ENCODE measurements at regions not wholly inside any gene's neighbourhood (a gene's known extent, or its start where the extent isn't known, plus 50 kb on each side); places are given as distances from the start of the nearest gene placed in this dataset.

DNA sequence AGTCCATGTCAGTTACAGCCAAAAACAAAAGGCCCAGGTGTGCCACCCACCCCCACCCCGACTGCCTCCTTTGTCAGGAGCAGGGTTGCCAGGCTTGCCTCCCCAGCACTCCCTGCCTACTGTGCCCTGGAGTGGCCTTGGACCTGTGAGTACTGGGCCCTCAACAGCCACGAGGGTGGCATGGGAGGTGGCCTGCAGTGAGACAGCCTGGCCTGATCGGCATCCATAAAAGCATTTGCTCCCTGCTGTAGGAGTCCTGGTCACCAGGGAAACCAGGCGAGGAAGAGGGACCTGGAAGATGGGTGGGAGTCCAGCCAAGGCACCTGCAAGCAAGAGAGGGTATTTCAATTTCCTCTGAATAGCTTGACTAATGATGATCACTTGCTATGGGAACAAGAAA, 56.4 kb upstream of the KCNMB2 start:
- no peak for TF ChIP-seq TAF1 (IDR thresholded peaks at IDR 0.05; ENCODE audit: low read depth, low read length)
- no peak for TF ChIP-seq SRF (IDR thresholded peaks at IDR 0.05; ENCODE audit: low read depth, low read length)
- TF ChIP-seq, protein P1, sequence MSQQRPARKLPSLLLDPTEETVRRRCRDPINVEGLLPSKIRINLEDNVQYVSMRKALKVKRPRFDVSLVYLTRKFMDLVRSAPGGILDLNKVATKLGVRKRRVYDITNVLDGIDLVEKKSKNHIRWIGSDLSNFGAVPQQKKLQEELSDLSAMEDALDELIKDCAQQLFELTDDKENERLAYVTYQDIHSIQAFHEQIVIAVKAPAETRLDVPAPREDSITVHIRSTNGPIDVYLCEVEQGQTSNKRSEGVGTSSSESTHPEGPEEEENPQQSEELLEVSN (IDR thresholded peaks at IDR 0.05), result no peak
- TF ChIP-seq CBX5 (IDR thresholded peaks at IDR 0.05; ENCODE audit: low read depth, low read length), result no peak
- no peak for TF ChIP-seq SIN3A (conservative IDR thresholded peaks at IDR 0.05 in 1 of 2, IDR thresholded peaks at IDR 0.05 in 1 of 2; ENCODE audit: low read depth in 1 of 2, low read length in 2 of 2)
- no peak for TF ChIP-seq TAF7 (optimal IDR thresholded peaks at IDR 0.05; ENCODE audit: borderline replicate concordance, low read depth, low read length)
- no peak for TF ChIP-seq EP300 (IDR thresholded peaks at IDR 0.05; ENCODE audit: borderline replicate concordance in 1 of 2, low read depth in 2 of 2, low read length in 2 of 2)
- no peak for TF ChIP-seq CTBP2 (IDR thresholded peaks at IDR 0.05; ENCODE audit: borderline replicate concordance, insufficient read depth, insufficient read length, low read length)
- TF ChIP-seq ASH2L (IDR thresholded peaks at IDR 0.05; ENCODE audit: low read length), result no peak
- TF ChIP-seq CREB1 (IDR thresholded peaks at IDR 0.05), result no peak
- CTCF ChIA-PET (ENCODE audit: partially characterized antibody), result interaction anchor here (0.6 to 0.7 kb wide), 3 partner anchors 12 to 726 kb away, joined by 3 to 4 read pairs (median 3); no protein-coding TSS in a partner anchor
- no peak overlapping the region for H2BK20ac ChIP-seq (ENCODE audit: low read length)

More for the DNA sequence above, 56.4 kb upstream of the KCNMB2 start:
- Histone ChIP-seq H3K9me3 (ENCODE audit: insufficient read depth in 2 of 2, low read depth in 1 of 2, low read length in 1 of 2) (no peaks in the 10 kb centered on the region), H2BK15ac (ENCODE audit: low read length) (0 out of 2 replicates have a peak overlapping the region, but pooled peaks have one; percentile 8), H2AFZ (ENCODE audit: low read length) (no peak overlapping the region), H4K91ac (replicated peaks; ENCODE audit: insufficient read length, low read length) (no peak overlapping the region), H2BK12ac (ENCODE audit: low read depth, low read length) (peak overlapping the region; percentile 69; the same call in 1 of the 2 replicates), H3K36me3 (ENCODE audit: control insufficient read depth in 2 of 4, insufficient read depth in 4 of 4, low read length in 3 of 4) (no peaks in the 10 kb centered on the region), H4K20me1 (replicated peaks in 1 of 2; ENCODE audit: control insufficient read depth in 1 of 2, insufficient read depth in 2 of 2, low read length in 2 of 2) (no peaks in the 10 kb centered on the region), H4K5ac (ENCODE audit: insufficient read length, low read depth, low read length) (no peak overlapping the region), H3K79me1 (ENCODE audit: low read depth, low read length) (no peaks in the 10 kb centered on the region), H3K56ac (replicated peaks; ENCODE audit: insufficient read length, low read depth, low read length) (no peak overlapping the region), H3K4me1 (replicated peaks in 1 of 4; ENCODE audit: control insufficient read depth in 3 of 4, insufficient read depth in 4 of 4, low read length in 3 of 4) (peaks cover 0 to 5% (median 3%) of the 10 kb centered on the region in 4 experiments; a peak in 2 of 7 replicates), H4K8ac (ENCODE audit: extremely low read depth, insufficient read depth, low read length) (no peak overlapping the region), H3K23me2 (ENCODE audit: low read depth, low read length) (no peaks in the 10 kb centered on the region), H3K27me3 (replicated peaks in 1 of 4; ENCODE audit: control insufficient read depth in 3 of 4, extremely low read depth in 1 of 4, insufficient read depth in 3 of 4, low read length in 3 of 4) (no peaks in the 10 kb centered on the region), H3K79me2 (ENCODE audit: control insufficient read depth in 1 of 2, insufficient read depth in 2 of 2, low read length in 2 of 2) (no peaks in the 10 kb centered on the region), H2BK5ac (ENCODE audit: low read depth, low read length) (no peak overlapping the region), H3K18ac (ENCODE audit: extremely low read depth, low read length) (no peak overlapping the region), H3K23ac (ENCODE audit: insufficient read length) (no peak overlapping the region), H2BK120ac (replicated peaks; ENCODE audit: low read depth, low read length) (no peak overlapping the region), H3K9ac (replicated peaks in 1 of 4; ENCODE audit: extremely low read depth in 1 of 4, low read depth in 3 of 4, low read length in 3 of 4) (no peak overlapping the region), H3K4me2 (ENCODE audit: insufficient read depth in 1 of 2, low read depth in 2 of 2, low read length in 2 of 2) (no peak overlapping the region), H3K14ac (ENCODE audit: insufficient read length) (no peak overlapping the region), H3K27ac (ENCODE audit: low read depth, low read length) (no peak overlapping the region), H2AK5ac (ENCODE audit: low read depth, low read length) (no peak overlapping the region), H3K4ac (replicated peaks; ENCODE audit: insufficient read length, low read depth, low read length) (no peak overlapping the region), H3K4me3 (ENCODE audit: extremely low read depth in 1 of 4, insufficient read depth in 2 of 4, low read depth in 3 of 4, low read length in 4 of 4) (no peak overlapping the region)
- no peak for DNase-seq (ENCODE audit: low read depth in 1 of 2, low spot score in 2 of 2)
- POLR2A ChIA-PET (ENCODE audit: partially characterized antibody), result no interaction called here
- no peak for FAIRE-seq
- WGBS, 2 experiments (ENCODE audit: extremely low coverage in 1 of 2, insufficient coverage in 1 of 2, insufficient read length in 1 of 2, insufficient replicate concordance in 2 of 2, low coverage in 1 of 2, low lambda C conversion rate in 2 of 2, missing lambda C conversion rate in 1 of 2), result 72% methylated on average over 4 of the region's 4 CpGs; no CpG with 5 or more reads in 1 of the 2 experiments
